GM08714 (cell line): ENCODE measurements at regions not wholly inside any gene's neighbourhood (a gene's known extent, or its start where the extent isn't known, plus 50 kb on each side); places are given as distances from the start of the nearest gene placed in this dataset.
"Not testable (repeated sequence)": the region's sequence is repeated elsewhere in the genome, so short reads cannot be mapped to it uniquely, and the experiment has no call there.

Experiments used
- H3K4me3 ChIP-seq: fragments of 200-500 bp; sonication (Bioruptor generic); 2 replicates; pipeline ENCODE4 v1.5.1; 2014; ENCODE audit warnings: mild to moderate bottlenecking, low read length, inconsistent platforms
- ZNF274 ChIP-seq: IDR thresholded peaks from 2 replicates; pipeline ENCODE4 v1.6.1; 2012; ENCODE audit warnings: mild to moderate bottlenecking, low read depth, low read length

GRCh38 chr4:59689149-59689548 lies 1511.0 kb upstream of the ADGRL3 start:
- no peak for TF ChIP-seq ZNF274
- H3K4me3 ChIP-seq: no peak overlapping the region

GRCh38 chr4:59695355-59696053 lies 1504.6 kb upstream of the ADGRL3 start:
- H3K4me3 ChIP-seq: no peak overlapping the region
- no peak for TF ChIP-seq ZNF274

GRCh38 chr4:59698041-59698440 lies 1502.1 kb upstream of the ADGRL3 start:
- no peak overlapping the region for H3K4me3 ChIP-seq
- no peak for TF ChIP-seq ZNF274

GRCh38 chr4:59700651-59701050 lies 1499.5 kb upstream of the ADGRL3 start:
- TF ChIP-seq ZNF274: no peak
- no peak overlapping the region for H3K4me3 ChIP-seq

GRCh38 chr4:59704616-59705015 lies 1495.5 kb upstream of the ADGRL3 start:
- TF ChIP-seq ZNF274: no peak
- H3K4me3 ChIP-seq: no peak overlapping the region

GRCh38 chr4:59712470-59712869 lies 1487.7 kb upstream of the ADGRL3 start:
- no peak for TF ChIP-seq ZNF274
- no peak overlapping the region for H3K4me3 ChIP-seq

- H3K4me3 ChIP-seq: not testable (repeated sequence)
Observed at GRCh38 chr4:59724286-59724685, 1475.8 kb upstream of the ADGRL3 start.

GRCh38 chr4:59727745-59728144 lies 1472.4 kb upstream of the ADGRL3 start:
- no peak overlapping the region for H3K4me3 ChIP-seq
- TF ChIP-seq ZNF274: no peak

- TF ChIP-seq ZNF274: no peak
- no peak overlapping the region for H3K4me3 ChIP-seq
Observed at GRCh38 chr4:59728496-59728895, 1471.6 kb upstream of the ADGRL3 start.

- H3K4me3 ChIP-seq: no peak overlapping the region
- TF ChIP-seq ZNF274: no peak
Observed at GRCh38 chr4:59729321-59729720, 1470.8 kb upstream of the ADGRL3 start.

GRCh38 chr4:59748433-59748832 lies 1451.7 kb upstream of the ADGRL3 start:
- H3K4me3 ChIP-seq: no peak overlapping the region
- TF ChIP-seq ZNF274: no peak

- H3K4me3 ChIP-seq: no peak overlapping the region
- no peak for TF ChIP-seq ZNF274
Observed at GRCh38 chr4:59759082-59759825, 1440.9 kb upstream of the ADGRL3 start.

GRCh38 chr4:59762344-59762743 lies 1437.8 kb upstream of the ADGRL3 start:
- no peak for TF ChIP-seq ZNF274
- H3K4me3 ChIP-seq: no peak overlapping the region

- TF ChIP-seq ZNF274: no peak
- H3K4me3 ChIP-seq: no peak overlapping the region
Observed at GRCh38 chr4:59770601-59771264, 1429.4 kb upstream of the ADGRL3 start.

- no peak for TF ChIP-seq ZNF274
- no peak overlapping the region for H3K4me3 ChIP-seq
Observed at GRCh38 chr4:59772641-59773139, 1427.4 kb upstream of the ADGRL3 start.

GRCh38 chr4:59780271-59780670 lies 1419.9 kb upstream of the ADGRL3 start:
- not testable (repeated sequence) for H3K4me3 ChIP-seq
